Esophagus squamous epithelium (tissue), 4 donors: ENCODE measurements at regions not wholly inside any gene's neighbourhood (a gene's known extent, or its start where the extent isn't known, plus 50 kb on each side); places are given as distances from the start of the nearest gene placed in this dataset.

Experiments
- CTCF ChIP-seq, 6 experiments: fragments of 450-650 bp in 4 of 6; fragments of 200-600 bp in 2 of 6; sonication (generic) in 2 of 6; IDR thresholded peaks; one replicate each; pipeline ENCODE4 v1.5.1; 2016 to 2019; ENCODE audit warnings: antibody characterized with exemption in 6 of 6, mild to moderate bottlenecking in 4 of 6, moderate library complexity in 4 of 6
- POLR2A ChIP-seq, 4 donors: fragments of 450-650 bp; IDR thresholded peaks; one replicate each; pipeline ENCODE4 v1.6.1; 2017; ENCODE audit warnings: antibody characterized with exemption in 4 of 4, mild to moderate bottlenecking in 4 of 4, moderate library complexity in 3 of 4

- TF ChIP-seq CTCF (IDR thresholded peaks at IDR 0.05) (no peak), POLR2A (IDR thresholded peaks at IDR 0.05) (no peak)
Observed at GRCh38 chr9:90342607-90343006, 300.0 kb downstream of the DIRAS2 start.
